K562 (cell line): ENCODE measurements at regions not wholly inside any gene's neighbourhood (a gene's known extent, or its start where the extent isn't known, plus 50 kb on each side); places are given as distances from the start of the nearest gene placed in this dataset.

Experiments
- HMG20A ChIP-seq: fragments of 450-650 bp; formaldehyde crosslinking; conservative IDR thresholded peaks from 2 replicates; pipeline ENCODE4 v1.4.0; 2020; ENCODE audit warnings: mild to moderate bottlenecking, mixed read lengths
- MXI1 ChIP-seq: IDR thresholded peaks from 2 replicates; pipeline ENCODE4 v1.6.1; 2011; ENCODE audit warnings: low read depth, mild to moderate bottlenecking, improper control_type of control experiment, low read length
- NFIC ChIP-seq: fragments of 450-650 bp; IDR thresholded peaks from 2 replicates; pipeline ENCODE4 v1.6.1; 2017; ENCODE audit warnings: mild to moderate bottlenecking, inconsistent platforms
- ZNF121 ChIP-seq: sonication (generic); formaldehyde crosslinking; conservative IDR thresholded peaks from 2 replicates; pipeline ENCODE4 v1.8.0; 2022; ENCODE audit warnings: missing genetic modification reagents

DNA sequence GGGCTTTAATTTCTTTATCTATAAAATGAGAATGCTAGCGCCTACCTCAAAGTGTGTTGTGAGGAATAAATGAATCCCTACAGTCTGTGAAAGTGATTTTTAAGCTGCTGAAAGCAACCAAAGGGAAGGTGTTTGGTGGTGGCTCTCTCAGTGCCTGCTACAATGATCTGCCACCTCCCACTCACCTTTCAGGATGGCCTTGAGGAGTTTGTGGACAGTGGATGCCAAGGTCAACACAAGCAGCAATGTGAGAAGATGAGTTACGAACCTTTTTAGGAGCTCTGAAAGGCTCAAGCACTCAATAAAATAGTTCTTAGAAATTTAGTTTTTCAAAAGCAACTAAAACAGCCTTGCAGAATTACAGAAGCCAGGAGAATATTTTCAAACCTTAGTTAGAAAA lies 176.6 kb upstream of the DPT start:
- no peak for TF ChIP-seq MXI1
- no peak for TF ChIP-seq NFIC
- TF ChIP-seq ZNF121 (CRISPR knock-in tag), result no peak
- TF ChIP-seq HMG20A (CRISPR knock-in tag), result no peak
